PC-9 (cell line): ENCODE measurements at regions not wholly inside any gene's neighbourhood (a gene's known extent, or its start where the extent isn't known, plus 50 kb on each side); places are given as distances from the start of the nearest gene placed in this dataset.

Source experiments
- BruUV-seq: library from RNA; stranded (reverse); fragments of 400-500 nt; replicated peaks from 2 replicates; lab custom pipeline; 2021; lab: Mats Ljungman, UMichigan
- CTCF ChIA-PET: fragments of 300-600 bp; sonication (Branson Sonifier 250); formaldehyde crosslinking; loops from one replicate; lab custom pipeline; 2022; ENCODE audit warnings: antibody characterized with exemption; lab: Charles Lee
- POLR2A ChIA-PET: fragments of 300-600 bp; sonication (Branson Sonifier 250); formaldehyde crosslinking; loops from one replicate; lab custom pipeline; 2022; ENCODE audit warnings: antibody characterized with exemption; ENCODE audit not compliant: unreplicated experiment; lab: Charles Lee
- DNase-seq, 2 experiments: peaks; one replicate each; pipeline versions ENCODE4 v3.0.0 to v3.0.0-alpha.2; 2015 to 2022; ENCODE audit warnings: mixed read lengths in 1 of 2
- H2AFZ ChIP-seq: fragments of 200-600 bp; sonication (generic); 2 replicates; pipeline ENCODE4 v1.8.1; 2017; ENCODE audit warnings: antibody characterized with exemption
- H3F3A ChIP-seq: fragments of 200-600 bp; sonication (generic); 2 replicates; pipeline ENCODE4 v1.8.1; 2017; ENCODE audit warnings: antibody characterized with exemption, mild to moderate bottlenecking, low read depth; ENCODE audit not compliant: insufficient read depth
- H3K27ac ChIP-seq: fragments of 200-600 bp; sonication (generic); 2 replicates; pipeline ENCODE4 v1.6.1; 2016; ENCODE audit warnings: mixed run types
- H3K27me3 ChIP-seq: fragments of 200-600 bp; sonication (generic); 2 replicates; pipeline ENCODE4 v1.6.1; 2016; ENCODE audit warnings: low read depth, mixed run types; ENCODE audit not compliant: insufficient read depth
- H3K36me3 ChIP-seq: fragments of 200-600 bp; sonication (generic); 2 replicates; pipeline ENCODE4 v1.6.1; 2016; ENCODE audit warnings: low read depth, mixed run types
- H3K4me1 ChIP-seq: fragments of 200-600 bp; sonication (generic); replicated peaks from 2 replicates; pipeline ENCODE4 v1.6.1; 2016; ENCODE audit warnings: mixed run types; ENCODE audit not compliant: insufficient read depth
- H3K4me2 ChIP-seq: fragments of 200-600 bp; sonication (generic); 2 replicates; pipeline ENCODE4 v1.6.1; 2017; ENCODE audit warnings: mixed run types
- H3K4me3 ChIP-seq: fragments of 200-600 bp; sonication (generic); 2 replicates; pipeline ENCODE4 v1.6.1; 2016; ENCODE audit warnings: mixed run types
- H3K79me2 ChIP-seq: fragments of 200-600 bp; sonication (generic); 2 replicates; pipeline ENCODE4 v1.6.1; 2017; ENCODE audit warnings: low read depth, mixed run types
- H3K9me2 ChIP-seq: fragments of 200-600 bp; sonication (generic); 2 replicates; pipeline ENCODE4 v1.8.1; 2017; ENCODE audit warnings: mild to moderate bottlenecking; ENCODE audit not compliant: insufficient read depth
- H3K9me3 ChIP-seq: fragments of 200-600 bp; sonication (generic); 2 replicates; pipeline ENCODE4 v1.8.1; 2016; ENCODE audit warnings: low read depth; ENCODE audit not compliant: insufficient read depth
- H4K20me1 ChIP-seq: fragments of 200-600 bp; sonication (generic); 2 replicates; pipeline ENCODE4 v1.8.1; 2017; ENCODE audit not compliant: insufficient read depth
- EZH2 ChIP-seq: fragments of 200-600 bp; sonication (generic); IDR thresholded peaks from 2 replicates; pipeline ENCODE4 v1.8.0; 2017; ENCODE audit warnings: antibody characterized with exemption, low read depth
- intact Hi-C: fragments of 100-400 bp; cut with micrococcal nuclease; formaldehyde crosslinking; loops from one replicate; pipeline ENCODE4 v1.10.0; 2022; ENCODE audit not compliant: unreplicated experiment
- TF ChIP-seq, protein P1 (sequence below): fragments of 200-600 bp; sonication (generic); conservative IDR thresholded peaks from 2 replicates; pipeline ENCODE4 v1.6.1; 2017; ENCODE audit warnings: mixed run types, antibody characterized with exemption, mild to moderate bottlenecking, moderate library complexity

DNA sequence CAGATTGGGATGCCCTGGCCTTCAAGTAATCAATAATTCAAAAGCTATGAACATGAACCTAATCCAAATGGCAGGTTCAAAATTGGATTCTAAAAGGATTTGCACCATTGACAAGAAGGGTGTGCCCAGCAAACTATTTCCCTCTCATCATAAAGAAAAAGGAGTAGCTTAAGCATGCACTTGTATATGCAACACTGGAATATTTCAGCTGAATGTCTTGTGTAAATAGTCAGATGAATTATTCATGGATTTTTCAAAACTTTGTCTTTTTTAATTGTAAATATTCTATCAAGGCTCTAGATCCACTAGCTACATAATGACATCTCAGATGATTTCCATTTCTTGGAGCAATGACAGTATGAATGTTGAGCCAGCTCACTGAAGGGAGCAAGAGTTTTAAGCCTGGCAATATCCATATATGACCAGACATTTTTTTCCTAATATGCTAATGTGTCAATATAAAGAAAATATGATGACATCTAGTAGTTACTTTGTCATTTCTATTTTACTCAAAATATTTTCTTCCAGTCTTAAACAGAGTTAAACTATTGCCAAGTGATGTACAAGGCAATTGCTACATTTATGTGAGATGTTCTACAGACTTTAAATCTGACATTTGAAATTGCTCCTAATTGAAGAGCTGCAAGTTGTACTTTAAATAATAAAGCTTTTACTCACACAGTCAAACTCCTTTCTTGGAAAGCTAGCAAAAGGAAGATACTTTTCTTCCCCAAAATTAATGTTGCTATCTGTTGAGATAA lies 230.5 kb upstream of the AGTR1 start:
- intact Hi-C loops, result no loop called here
- H3K4me3 ChIP-seq, result no peak overlapping the region
- no peak overlapping the region for H3K27ac ChIP-seq
- ChIA-PET POLR2A (no interaction called here), CTCF (no interaction called here)
- H3K4me2 ChIP-seq, result no peak overlapping the region
- H3F3A ChIP-seq, result no peaks in the 10 kb centered on the region
- no peaks in the 10 kb centered on the region for H3K4me1 ChIP-seq
- H3K27me3 ChIP-seq, result no peaks in the 10 kb centered on the region
- H3K9me3 ChIP-seq, result no peaks in the 10 kb centered on the region
- no peak for DNase-seq
- no peaks in the 10 kb centered on the region for H4K20me1 ChIP-seq
- BruUV-seq, result no TSS peak
- no peaks in the 10 kb centered on the region for H3K79me2 ChIP-seq
- no peaks in the 10 kb centered on the region for H3K36me3 ChIP-seq
- TF ChIP-seq, protein P1, sequence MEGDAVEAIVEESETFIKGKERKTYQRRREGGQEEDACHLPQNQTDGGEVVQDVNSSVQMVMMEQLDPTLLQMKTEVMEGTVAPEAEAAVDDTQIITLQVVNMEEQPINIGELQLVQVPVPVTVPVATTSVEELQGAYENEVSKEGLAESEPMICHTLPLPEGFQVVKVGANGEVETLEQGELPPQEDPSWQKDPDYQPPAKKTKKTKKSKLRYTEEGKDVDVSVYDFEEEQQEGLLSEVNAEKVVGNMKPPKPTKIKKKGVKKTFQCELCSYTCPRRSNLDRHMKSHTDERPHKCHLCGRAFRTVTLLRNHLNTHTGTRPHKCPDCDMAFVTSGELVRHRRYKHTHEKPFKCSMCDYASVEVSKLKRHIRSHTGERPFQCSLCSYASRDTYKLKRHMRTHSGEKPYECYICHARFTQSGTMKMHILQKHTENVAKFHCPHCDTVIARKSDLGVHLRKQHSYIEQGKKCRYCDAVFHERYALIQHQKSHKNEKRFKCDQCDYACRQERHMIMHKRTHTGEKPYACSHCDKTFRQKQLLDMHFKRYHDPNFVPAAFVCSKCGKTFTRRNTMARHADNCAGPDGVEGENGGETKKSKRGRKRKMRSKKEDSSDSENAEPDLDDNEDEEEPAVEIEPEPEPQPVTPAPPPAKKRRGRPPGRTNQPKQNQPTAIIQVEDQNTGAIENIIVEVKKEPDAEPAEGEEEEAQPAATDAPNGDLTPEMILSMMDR, result no peak
- no peak for TF ChIP-seq EZH2
- H3K9me2 ChIP-seq, result no peaks in the 10 kb centered on the region
- H2AFZ ChIP-seq, result no peak overlapping the region

- Histone ChIP-seq H3K4me2 (no peak overlapping the region), H3K27ac (no peak overlapping the region), H2AFZ (no peak overlapping the region), H3K9me3 (no peaks in the 10 kb centered on the region), H3K79me2 (no peaks in the 10 kb centered on the region), H3K36me3 (no peaks in the 10 kb centered on the region), H3K27me3 (no peaks in the 10 kb centered on the region), H3F3A (no peaks in the 10 kb centered on the region), H3K4me3 (no peak overlapping the region), H4K20me1 (no peaks in the 10 kb centered on the region), H3K9me2 (no peaks in the 10 kb centered on the region), H3K4me1 (no peaks in the 10 kb centered on the region)
- intact Hi-C loops, result no loop called here
- ChIA-PET CTCF (no interaction called here), POLR2A (no interaction called here)
- BruUV-seq, result no TSS peak
- TF ChIP-seq, protein P1, result no peak
- no peak for DNase-seq
Observed at GRCh38 chr3:148477375-148477774, 220.3 kb upstream of the AGTR1 start.

DNA sequence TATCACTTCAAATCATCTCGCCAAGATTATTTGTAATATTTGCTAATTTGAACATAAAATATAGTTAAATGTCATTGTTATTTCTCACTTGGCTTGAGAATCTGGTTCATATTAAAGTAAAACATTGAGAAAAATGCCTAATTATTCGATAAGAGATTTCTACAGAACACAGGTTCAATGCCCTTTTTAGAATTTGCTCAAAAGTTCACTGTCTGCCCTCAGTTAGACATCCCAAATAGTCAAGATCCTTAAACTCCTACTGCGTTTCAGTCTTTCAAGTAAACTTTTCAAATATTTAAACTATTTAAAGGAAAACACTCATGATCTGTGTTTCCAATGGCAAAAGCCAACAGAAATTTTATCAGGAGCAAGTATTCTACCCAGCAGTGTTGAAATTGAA lies 204.1 kb upstream of the AGTR1 start:
- ChIA-PET POLR2A (no interaction called here), CTCF (no interaction called here)
- Histone ChIP-seq H3K4me1 (no peaks in the 10 kb centered on the region), H3K36me3 (no peaks in the 10 kb centered on the region), H3F3A (no peaks in the 10 kb centered on the region), H4K20me1 (no peaks in the 10 kb centered on the region), H3K4me2 (no peak overlapping the region), H3K79me2 (no peaks in the 10 kb centered on the region), H3K4me3 (no peak overlapping the region), H2AFZ (no peak overlapping the region), H3K27ac (no peak overlapping the region), H3K27me3 (no peaks in the 10 kb centered on the region), H3K9me2 (no peaks in the 10 kb centered on the region), H3K9me3 (no peaks in the 10 kb centered on the region)
- BruUV-seq, result no TSS peak
- intact Hi-C loops, result no loop called here
- no peak for TF ChIP-seq EZH2
- DNase-seq, result no peak

GRCh38 chr3:148494451-148494850 lies 203.3 kb upstream of the AGTR1 start:
- no peak overlapping the region for H2AFZ ChIP-seq
- no peak for DNase-seq
- H3K4me3 ChIP-seq, result no peak overlapping the region
- TF ChIP-seq, protein P1, result no peak
- no peaks in the 10 kb centered on the region; the same call in 1 of the 2 replicates for H3K9me3 ChIP-seq
- H3K36me3 ChIP-seq, result no peaks in the 10 kb centered on the region
- BruUV-seq, result no TSS peak
- no peaks in the 10 kb centered on the region for H3F3A ChIP-seq
- intact Hi-C loops, result no loop called here
- ChIA-PET POLR2A (no interaction called here), CTCF (no interaction called here)
- no peak overlapping the region for H3K27ac ChIP-seq
- H3K9me2 ChIP-seq, result no peaks in the 10 kb centered on the region
- no peaks in the 10 kb centered on the region for H3K79me2 ChIP-seq
- H3K27me3 ChIP-seq, result no peaks in the 10 kb centered on the region
- no peaks in the 10 kb centered on the region for H3K4me1 ChIP-seq
- no peak overlapping the region for H3K4me2 ChIP-seq
- H4K20me1 ChIP-seq, result no peaks in the 10 kb centered on the region
